ENCODE measurements at regions not wholly inside any gene's neighbourhood (a gene's known extent, or its start where the extent isn't known, plus 50 kb on each side); places are given as distances from the start of the nearest gene placed in this dataset.

GRCh38 chr9:121592265-121592664 is 59.2 kb upstream of the DAB2IP start:
- TF ChIP-seq CTCF (IDR thresholded peaks at IDR 0.05) (no peak), POLR2A (IDR thresholded peaks at IDR 0.05) (no peak)
